Uterus (tissue), 2 donors: ENCODE measurements at regions not wholly inside any gene's neighbourhood (a gene's known extent, or its start where the extent isn't known, plus 50 kb on each side); places are given as distances from the start of the nearest gene placed in this dataset.

Experiments used
- POLR2A ChIP-seq, 2 donors: fragments of 450-650 bp; IDR thresholded peaks; one replicate each; pipeline ENCODE4 v1.6.1; 2016; ENCODE audit warnings: antibody characterized with exemption in 2 of 2, mild to moderate bottlenecking in 1 of 2, moderate library complexity in 1 of 2
- TF ChIP-seq, protein P1 (sequence below), 4 experiments: fragments of 200-600 bp in 2 of 4; fragments of 450-650 bp in 2 of 4; sonication (generic) in 2 of 4; IDR thresholded peaks; one replicate each; pipeline ENCODE4 v1.5.1; 2016 to 2019; ENCODE audit warnings: antibody characterized with exemption in 4 of 4, mild to moderate bottlenecking in 2 of 4, moderate library complexity in 1 of 4

DNA sequence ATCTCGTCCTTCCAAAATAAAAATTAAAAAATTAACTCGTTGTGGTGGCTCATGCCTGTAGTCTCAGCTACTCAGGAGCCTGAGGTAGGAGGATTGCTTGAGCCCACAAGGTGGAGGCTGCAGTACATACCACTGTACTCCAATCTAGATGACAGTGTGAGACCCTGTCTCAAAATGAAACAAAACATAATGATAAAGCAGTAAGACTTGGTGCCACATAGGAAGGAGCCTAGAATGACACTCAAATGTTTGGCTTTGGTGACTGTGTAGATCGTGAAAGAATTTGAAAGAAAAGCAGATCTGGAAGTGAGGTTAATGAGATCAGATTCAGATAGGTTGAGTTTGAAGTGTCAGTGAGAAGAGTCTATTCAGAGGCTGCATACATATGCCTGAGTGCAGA, 150.1 kb upstream of the ATP2B1 start:
- TF ChIP-seq, protein P1, sequence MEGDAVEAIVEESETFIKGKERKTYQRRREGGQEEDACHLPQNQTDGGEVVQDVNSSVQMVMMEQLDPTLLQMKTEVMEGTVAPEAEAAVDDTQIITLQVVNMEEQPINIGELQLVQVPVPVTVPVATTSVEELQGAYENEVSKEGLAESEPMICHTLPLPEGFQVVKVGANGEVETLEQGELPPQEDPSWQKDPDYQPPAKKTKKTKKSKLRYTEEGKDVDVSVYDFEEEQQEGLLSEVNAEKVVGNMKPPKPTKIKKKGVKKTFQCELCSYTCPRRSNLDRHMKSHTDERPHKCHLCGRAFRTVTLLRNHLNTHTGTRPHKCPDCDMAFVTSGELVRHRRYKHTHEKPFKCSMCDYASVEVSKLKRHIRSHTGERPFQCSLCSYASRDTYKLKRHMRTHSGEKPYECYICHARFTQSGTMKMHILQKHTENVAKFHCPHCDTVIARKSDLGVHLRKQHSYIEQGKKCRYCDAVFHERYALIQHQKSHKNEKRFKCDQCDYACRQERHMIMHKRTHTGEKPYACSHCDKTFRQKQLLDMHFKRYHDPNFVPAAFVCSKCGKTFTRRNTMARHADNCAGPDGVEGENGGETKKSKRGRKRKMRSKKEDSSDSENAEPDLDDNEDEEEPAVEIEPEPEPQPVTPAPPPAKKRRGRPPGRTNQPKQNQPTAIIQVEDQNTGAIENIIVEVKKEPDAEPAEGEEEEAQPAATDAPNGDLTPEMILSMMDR (IDR thresholded peaks at IDR 0.05) = no peak
- no peak for TF ChIP-seq POLR2A (IDR thresholded peaks at IDR 0.05)
